C4-2B (cell line): ENCODE measurements at regions not wholly inside any gene's neighbourhood (a gene's known extent, or its start where the extent isn't known, plus 50 kb on each side); places are given as distances from the start of the nearest gene placed in this dataset.

Experiments
- H3K27ac ChIP-seq: fragments of 450-650 bp; 2 replicates; pipeline ENCODE4 v1.5.1; 2017
- ZFX ChIP-seq: fragments of 450-650 bp; IDR thresholded peaks from 2 replicates; pipeline ENCODE4 v1.6.1; 2017
- TF ChIP-seq, protein P1 (sequence below): fragments of 450-650 bp; conservative IDR thresholded peaks from 2 replicates; pipeline ENCODE4 v1.5.1; 2017; ENCODE audit warnings: mild to moderate bottlenecking

- no peak overlapping the region for H3K27ac ChIP-seq
- TF ChIP-seq ZFX: no peak
- TF ChIP-seq, protein P1, sequence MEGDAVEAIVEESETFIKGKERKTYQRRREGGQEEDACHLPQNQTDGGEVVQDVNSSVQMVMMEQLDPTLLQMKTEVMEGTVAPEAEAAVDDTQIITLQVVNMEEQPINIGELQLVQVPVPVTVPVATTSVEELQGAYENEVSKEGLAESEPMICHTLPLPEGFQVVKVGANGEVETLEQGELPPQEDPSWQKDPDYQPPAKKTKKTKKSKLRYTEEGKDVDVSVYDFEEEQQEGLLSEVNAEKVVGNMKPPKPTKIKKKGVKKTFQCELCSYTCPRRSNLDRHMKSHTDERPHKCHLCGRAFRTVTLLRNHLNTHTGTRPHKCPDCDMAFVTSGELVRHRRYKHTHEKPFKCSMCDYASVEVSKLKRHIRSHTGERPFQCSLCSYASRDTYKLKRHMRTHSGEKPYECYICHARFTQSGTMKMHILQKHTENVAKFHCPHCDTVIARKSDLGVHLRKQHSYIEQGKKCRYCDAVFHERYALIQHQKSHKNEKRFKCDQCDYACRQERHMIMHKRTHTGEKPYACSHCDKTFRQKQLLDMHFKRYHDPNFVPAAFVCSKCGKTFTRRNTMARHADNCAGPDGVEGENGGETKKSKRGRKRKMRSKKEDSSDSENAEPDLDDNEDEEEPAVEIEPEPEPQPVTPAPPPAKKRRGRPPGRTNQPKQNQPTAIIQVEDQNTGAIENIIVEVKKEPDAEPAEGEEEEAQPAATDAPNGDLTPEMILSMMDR: no peak
Observed at GRCh38 chrX:69102612-69103194, 62.5 kb downstream of the PJA1 start.

GRCh38 chrX:69101683-69102251 is 63.5 kb downstream of the PJA1 start:
- no peak overlapping the region for H3K27ac ChIP-seq
- TF ChIP-seq, protein P1: no peak
- no peak for TF ChIP-seq ZFX

DNA sequence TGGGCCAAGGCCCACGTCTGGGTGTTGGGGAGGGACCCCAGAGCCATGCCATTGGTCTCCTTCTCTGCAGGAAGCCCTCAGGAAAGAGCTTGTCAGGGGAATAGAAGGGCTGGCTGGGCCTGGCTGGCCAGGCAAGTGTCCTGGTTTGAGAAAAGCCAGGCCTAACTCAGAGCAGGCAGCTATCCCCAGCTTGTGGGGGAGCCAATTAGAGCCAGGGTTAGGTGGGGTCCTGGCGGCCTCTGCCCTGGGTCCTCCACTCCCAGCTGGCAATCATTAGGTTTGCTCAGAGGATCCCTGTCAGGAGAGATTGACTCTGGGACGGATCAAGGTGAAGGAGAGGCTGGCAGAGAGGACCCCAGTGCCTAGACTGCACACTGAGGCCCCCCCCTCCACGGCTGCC is 64.8 kb downstream of the PJA1 start:
- TF ChIP-seq ZFX: no peak
- TF ChIP-seq, protein P1: no peak
- H3K27ac ChIP-seq: no peak overlapping the region

DNA sequence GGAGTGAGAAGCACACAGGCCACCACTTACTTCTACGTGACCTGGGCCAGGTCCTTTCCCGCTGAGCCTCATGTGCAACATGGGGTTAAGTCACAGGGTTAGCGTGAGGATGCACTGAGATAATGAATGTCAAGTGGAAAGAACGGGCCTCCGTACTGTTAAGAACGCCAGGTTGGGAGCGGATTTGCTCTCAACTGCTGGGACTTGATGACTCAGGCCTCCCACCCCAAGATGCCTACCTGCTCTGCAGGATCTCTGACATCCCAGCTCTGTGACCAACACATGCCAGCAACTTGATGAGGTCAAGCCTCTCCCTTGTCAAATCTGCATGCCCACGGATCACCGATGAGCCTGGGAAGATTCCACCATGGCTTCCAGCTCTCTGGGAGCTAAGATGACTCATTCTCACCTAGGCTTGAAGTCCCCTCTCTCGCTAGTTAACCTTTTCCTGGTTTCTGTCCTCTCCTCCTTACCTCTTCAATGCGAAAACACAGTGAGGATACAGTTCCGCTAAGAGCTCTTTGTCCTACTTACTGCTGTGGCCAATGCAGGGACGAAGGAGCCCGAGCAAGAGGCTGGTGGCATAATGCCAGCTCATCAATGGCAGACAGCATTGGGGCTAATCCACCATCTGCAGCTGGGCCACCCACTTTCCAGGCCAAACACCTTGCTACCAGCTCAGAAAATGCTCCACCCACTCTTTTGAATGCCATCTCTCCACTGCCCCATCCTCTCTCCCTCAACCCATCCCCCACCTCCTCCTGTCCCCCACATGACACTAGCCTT is 67.6 kb downstream of the PJA1 start:
- TF ChIP-seq, protein P1: no peak
- TF ChIP-seq ZFX: no peak

GRCh38 chrX:69096963-69097362 is 68.3 kb downstream of the PJA1 start:
- no peak for TF ChIP-seq ZFX
- TF ChIP-seq, protein P1: no peak
- H3K27ac ChIP-seq: no peak overlapping the region

More for the DNA sequence above, 67.6 kb downstream of the PJA1 start:
- H3K27ac ChIP-seq: no peak overlapping the region

- no peak for TF ChIP-seq ZFX
- TF ChIP-seq, protein P1: no peak
- no peak overlapping the region for H3K27ac ChIP-seq
Observed at GRCh38 chrX:69094977-69095669, 70.1 kb downstream of the PJA1 start.
